ENCODE measurements at regions not wholly inside any gene's neighbourhood (a gene's known extent, or its start where the extent isn't known, plus 50 kb on each side); places are given as distances from the start of the nearest gene placed in this dataset.
"Not testable (repeated sequence)": the region's sequence is repeated elsewhere in the genome, so short reads cannot be mapped to it uniquely, and the experiment has no call there.

GRCh38 chr4:132056496-132056895 lies 1092.6 kb upstream of the PCDH10 start:
- no peak for DNase-seq
- ATAC-seq (ENCODE audit: low read depth): no peak
- Mint-ChIP-seq H3K27me3 (no peaks in the 10 kb centered on the region), H3K36me3 (no peaks in the 10 kb centered on the region), H3K9me3 (peaks cover 2% of the 10 kb centered on the region), H3K4me3 (no peak overlapping the region), H3K4me1 (no peaks in the 10 kb centered on the region), H3K27ac (no peak overlapping the region)
- POLR2A ChIA-PET: no interaction called here

DNA sequence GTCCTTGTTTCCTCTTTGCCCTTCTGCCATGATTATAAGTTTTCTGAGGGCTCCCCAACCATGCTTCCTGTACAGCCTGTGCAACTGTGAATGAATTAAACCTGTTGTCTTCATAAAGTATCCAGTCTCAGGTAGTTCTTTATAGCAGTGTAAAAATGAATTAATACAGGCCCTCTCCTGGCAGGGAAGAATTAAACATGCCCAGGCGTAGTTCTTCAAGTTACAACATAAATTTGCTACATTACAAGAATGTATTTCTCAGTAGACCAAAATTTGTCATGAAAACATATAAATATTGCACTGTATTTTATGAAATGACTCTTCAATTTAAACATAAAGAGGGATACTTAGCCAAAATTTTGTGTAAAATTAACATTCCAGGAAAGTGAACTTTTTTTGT lies 1089.9 kb upstream of the PCDH10 start:
- H3K27me3 Mint-ChIP-seq: no peaks in the 10 kb centered on the region

DNA sequence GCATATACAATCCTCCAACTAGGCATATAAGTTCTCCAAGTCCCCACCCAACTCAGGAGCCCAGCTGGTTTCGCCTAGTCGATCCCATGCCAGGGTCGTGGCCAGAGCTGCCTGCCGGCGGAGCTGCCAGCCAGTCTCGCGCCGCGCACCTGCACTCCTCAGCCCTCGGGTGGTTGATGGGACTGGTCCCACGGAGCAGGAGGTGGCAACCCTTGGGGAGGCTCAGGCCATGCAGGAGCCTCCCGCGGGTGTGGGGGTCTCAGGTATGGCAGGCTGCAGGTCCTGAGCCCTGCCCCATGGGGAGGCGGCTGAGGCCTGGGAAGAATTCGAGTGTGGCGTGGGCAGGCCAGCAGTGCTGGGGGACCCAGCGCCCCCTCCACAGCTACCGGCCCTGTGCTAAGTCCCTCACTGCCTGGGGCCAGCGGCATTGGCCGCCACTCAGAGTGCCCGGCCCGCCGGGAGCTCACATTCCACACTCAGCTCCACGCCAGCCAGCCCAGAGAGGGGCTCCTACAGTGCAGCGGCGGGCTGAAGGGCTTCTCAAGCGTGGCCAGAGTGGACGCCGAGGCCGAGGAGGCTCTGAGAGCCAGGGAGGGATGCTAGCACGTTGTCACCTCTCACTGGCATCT lies 1086.4 kb upstream of the PCDH10 start:
- no peak for ATAC-seq (ENCODE audit: low read depth)
- Mint-ChIP-seq H3K27me3 (no peaks in the 10 kb centered on the region), H3K36me3 (no peaks in the 10 kb centered on the region), H3K9me3 (peaks cover 2% of the 10 kb centered on the region), H3K4me3 (no peak overlapping the region), H3K27ac (no peak overlapping the region), H3K4me1 (no peaks in the 10 kb centered on the region)
- POLR2A ChIA-PET: no interaction called here
- DNase-seq: no peak

More for the DNA sequence above, 1089.9 kb upstream of the PCDH10 start:
- H3K4me1 Mint-ChIP-seq: no peaks in the 10 kb centered on the region
- DNase-seq (no peak), ATAC-seq (ENCODE audit: low read depth) (no peak)
- H3K36me3 Mint-ChIP-seq: no peaks in the 10 kb centered on the region
- POLR2A ChIA-PET: no interaction called here
- H3K27ac Mint-ChIP-seq: no peak overlapping the region
- H3K9me3 Mint-ChIP-seq: peaks cover 2% of the 10 kb centered on the region
- H3K4me3 Mint-ChIP-seq: no peak overlapping the region

DNA sequence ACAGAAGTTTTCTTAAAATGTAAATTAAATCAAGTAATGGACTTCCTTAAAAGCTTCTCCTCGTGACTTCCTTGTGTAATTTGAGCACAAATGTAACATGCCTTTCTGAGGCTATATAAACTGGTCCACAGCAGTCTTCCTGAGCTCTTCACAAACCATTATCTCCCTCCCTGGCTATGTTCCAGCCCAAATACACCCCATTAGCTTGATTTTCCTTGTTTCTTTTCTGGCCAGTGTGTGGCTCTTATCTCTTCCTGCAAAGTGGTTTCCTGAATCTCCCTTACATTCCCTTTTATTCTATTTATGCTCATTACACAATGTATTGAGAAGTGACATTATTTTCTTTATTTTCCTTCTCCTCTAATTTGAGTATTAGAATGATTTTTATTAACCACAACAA lies 1085.3 kb upstream of the PCDH10 start:
- ATAC-seq (ENCODE audit: low read depth) (no peak), DNase-seq (no peak)
- Mint-ChIP-seq H3K4me3 (no peak overlapping the region), H3K9me3 (no peaks in the 10 kb centered on the region), H3K27me3 (no peaks in the 10 kb centered on the region), H3K27ac (no peak overlapping the region), H3K4me1 (no peaks in the 10 kb centered on the region), H3K36me3 (no peaks in the 10 kb centered on the region)
- POLR2A ChIA-PET: no interaction called here

DNA sequence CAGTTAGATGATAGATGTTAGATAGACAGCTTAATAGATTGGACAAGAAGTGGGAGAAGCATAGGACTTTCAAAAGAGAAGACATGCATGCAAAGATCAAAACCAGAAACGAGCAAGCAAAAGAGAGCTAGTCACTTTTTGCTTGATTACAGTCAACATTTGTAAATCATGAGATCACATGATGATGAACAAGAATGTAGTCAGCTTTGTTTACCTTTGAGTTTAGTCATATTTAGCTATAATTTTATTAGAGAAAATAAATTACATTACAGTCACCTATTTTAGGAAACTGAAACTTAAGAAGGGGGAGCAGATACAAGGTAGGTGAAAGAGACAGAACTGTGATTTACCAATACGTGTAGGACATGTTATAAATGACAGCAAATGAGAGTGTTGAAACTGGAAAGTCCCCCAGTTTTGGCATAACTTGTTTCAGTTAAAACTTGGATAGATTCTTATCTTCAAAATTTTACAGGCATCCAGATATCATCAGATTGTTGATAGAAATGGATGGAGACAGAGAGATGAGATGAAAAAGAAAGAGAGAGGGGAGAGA lies 1083.1 kb upstream of the PCDH10 start:
- POLR2A ChIA-PET: no interaction called here
- H3K36me3 Mint-ChIP-seq: no peaks in the 10 kb centered on the region

GRCh38 chr4:132071815-132072214 lies 1077.3 kb upstream of the PCDH10 start:
- no peaks in the 10 kb centered on the region for H3K27me3 Mint-ChIP-seq
- no peaks in the 10 kb centered on the region for H3K36me3 Mint-ChIP-seq

More for the DNA sequence above, 1083.1 kb upstream of the PCDH10 start:
- H3K27ac Mint-ChIP-seq: no peak overlapping the region
- no peak overlapping the region for H3K4me3 Mint-ChIP-seq
- H3K27me3 Mint-ChIP-seq: no peaks in the 10 kb centered on the region
- no peaks in the 10 kb centered on the region for H3K9me3 Mint-ChIP-seq
- DNase-seq (no peak), ATAC-seq (ENCODE audit: low read depth) (no peak)
- no peaks in the 10 kb centered on the region for H3K4me1 Mint-ChIP-seq

DNA sequence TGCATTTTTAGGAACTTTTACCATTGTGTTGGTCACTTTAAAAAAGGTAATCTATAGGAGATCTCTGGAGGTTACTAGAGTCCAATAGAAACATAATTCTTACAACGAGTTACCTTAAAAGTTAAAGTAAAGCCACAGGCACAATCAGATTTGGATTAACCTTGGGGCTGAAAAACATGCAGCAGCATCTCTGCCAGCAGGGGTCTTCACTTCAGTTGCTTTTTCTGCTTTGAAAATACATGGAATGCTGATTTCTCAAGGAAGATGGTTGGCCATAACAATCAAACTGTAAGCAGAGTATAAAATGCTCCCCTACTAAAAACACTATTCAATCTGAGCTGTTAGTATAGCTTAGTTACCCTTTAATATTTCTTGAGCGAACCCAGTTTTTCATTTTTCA lies 1072.3 kb upstream of the PCDH10 start:
- Mint-ChIP-seq H3K9me3 (no peaks in the 10 kb centered on the region), H3K36me3 (no peaks in the 10 kb centered on the region), H3K27ac (no peak overlapping the region), H3K4me3 (no peak overlapping the region), H3K27me3 (no peaks in the 10 kb centered on the region), H3K4me1 (no peaks in the 10 kb centered on the region)
- ATAC-seq (ENCODE audit: low read depth): no peak
- POLR2A ChIA-PET: no interaction called here
- DNase-seq: no peak

More at GRCh38 chr4:132071815-132072214, 1077.3 kb upstream of the PCDH10 start:
- H3K4me1 Mint-ChIP-seq: no peaks in the 10 kb centered on the region
- DNase-seq: no peak
- no peak overlapping the region for H3K27ac Mint-ChIP-seq
- POLR2A ChIA-PET: no interaction called here
- ATAC-seq (ENCODE audit: low read depth): no peak
- H3K4me3 Mint-ChIP-seq: no peak overlapping the region
- H3K9me3 Mint-ChIP-seq: no peaks in the 10 kb centered on the region

GRCh38 chr4:132085105-132085504 lies 1064.0 kb upstream of the PCDH10 start:
- Mint-ChIP-seq H3K4me3 (no peak overlapping the region), H3K27ac (no peak overlapping the region), H3K36me3 (no peaks in the 10 kb centered on the region), H3K4me1 (no peaks in the 10 kb centered on the region), H3K27me3 (no peaks in the 10 kb centered on the region), H3K9me3 (peaks cover 6% of the 10 kb centered on the region)
- POLR2A ChIA-PET: no interaction called here
- ATAC-seq (ENCODE audit: low read depth) (no peak), DNase-seq (no peak)

- no peak for ATAC-seq (ENCODE audit: low read depth)
- H3K27ac Mint-ChIP-seq: no peak overlapping the region
- H3K4me3 Mint-ChIP-seq: no peak overlapping the region
- no peaks in the 10 kb centered on the region for H3K36me3 Mint-ChIP-seq
- H3K27me3 Mint-ChIP-seq: no peaks in the 10 kb centered on the region
- no peaks in the 10 kb centered on the region for H3K4me1 Mint-ChIP-seq
- POLR2A ChIA-PET: no interaction called here
- no peak for DNase-seq
- peaks cover 3% of the 10 kb centered on the region for H3K9me3 Mint-ChIP-seq
Observed at GRCh38 chr4:132094017-132094416, 1055.1 kb upstream of the PCDH10 start.

DNA sequence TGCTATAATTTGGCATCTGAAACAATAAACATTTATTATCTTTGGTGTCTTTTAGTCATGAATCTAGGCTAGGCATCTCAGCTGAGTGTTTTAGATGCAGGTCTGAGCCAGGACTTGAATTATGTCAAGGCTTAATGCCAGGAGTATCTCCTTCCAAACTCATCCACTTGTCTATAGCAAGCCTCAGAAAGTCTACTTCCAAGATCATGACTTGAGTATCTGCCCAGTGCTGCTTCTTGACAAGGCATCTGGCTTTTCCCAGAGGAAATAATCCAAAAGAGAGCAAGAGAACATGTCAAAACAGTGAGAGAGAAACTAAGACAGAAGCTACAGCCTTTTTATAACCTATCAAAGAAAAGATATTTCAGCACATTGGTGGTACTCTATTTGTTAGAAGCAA lies 1052.1 kb upstream of the PCDH10 start:
- Mint-ChIP-seq H3K4me1 (no peaks in the 10 kb centered on the region), H3K27me3 (no peaks in the 10 kb centered on the region), H3K27ac (no peak overlapping the region), H3K36me3 (no peaks in the 10 kb centered on the region), H3K9me3 (peaks cover 1% of the 10 kb centered on the region), H3K4me3 (no peak overlapping the region)
- DNase-seq (no peak), ATAC-seq (ENCODE audit: low read depth) (no peak)
- POLR2A ChIA-PET: no interaction called here

GRCh38 chr4:132101526-132101925 lies 1047.6 kb upstream of the PCDH10 start:
- POLR2A ChIA-PET: no interaction called here
- DNase-seq (no peak), ATAC-seq (ENCODE audit: low read depth) (no peak)
- Mint-ChIP-seq H3K4me3 (no peak overlapping the region), H3K4me1 (no peaks in the 10 kb centered on the region), H3K27ac (no peak overlapping the region), H3K36me3 (no peaks in the 10 kb centered on the region), H3K27me3 (no peaks in the 10 kb centered on the region), H3K9me3 (no peaks in the 10 kb centered on the region)

DNA sequence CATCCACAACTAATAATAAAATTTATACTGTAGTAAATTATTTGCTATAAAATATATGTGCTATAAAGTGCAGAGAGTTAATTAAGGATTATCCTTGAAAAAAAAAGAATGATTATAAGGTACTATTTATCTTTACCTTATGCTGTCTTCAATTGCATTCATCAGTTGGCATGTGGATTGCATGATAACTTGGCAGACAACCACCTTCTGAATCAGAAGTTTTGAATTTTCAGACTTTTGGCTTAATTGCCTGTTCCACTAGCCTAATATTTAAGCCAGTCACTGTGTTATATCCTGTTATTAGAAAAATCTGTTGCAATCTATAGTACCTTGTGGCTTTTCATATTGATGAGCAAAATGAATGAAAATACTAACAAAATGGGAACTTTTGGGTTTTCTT lies 1040.3 kb upstream of the PCDH10 start:
- H3K4me1 Mint-ChIP-seq: no peaks in the 10 kb centered on the region
- H3K9me3 Mint-ChIP-seq: no peaks in the 10 kb centered on the region
- H3K27me3 Mint-ChIP-seq: no peaks in the 10 kb centered on the region
- POLR2A ChIA-PET: no interaction called here
- DNase-seq: no peak
- H3K4me3 Mint-ChIP-seq: no peak overlapping the region
- H3K27ac Mint-ChIP-seq: no peak overlapping the region
- no peaks in the 10 kb centered on the region for H3K36me3 Mint-ChIP-seq
- no peak for ATAC-seq (ENCODE audit: low read depth)

- Mint-ChIP-seq H3K27ac (no peak overlapping the region), H3K4me3 (no peak overlapping the region), H3K9me3 (peaks cover 4% of the 10 kb centered on the region), H3K4me1 (no peaks in the 10 kb centered on the region), H3K36me3 (no peaks in the 10 kb centered on the region), H3K27me3 (no peaks in the 10 kb centered on the region)
- ATAC-seq (ENCODE audit: low read depth) (no peak), DNase-seq (no peak)
- POLR2A ChIA-PET: no interaction called here
Observed at GRCh38 chr4:132114885-132115284, 1034.2 kb upstream of the PCDH10 start.

DNA sequence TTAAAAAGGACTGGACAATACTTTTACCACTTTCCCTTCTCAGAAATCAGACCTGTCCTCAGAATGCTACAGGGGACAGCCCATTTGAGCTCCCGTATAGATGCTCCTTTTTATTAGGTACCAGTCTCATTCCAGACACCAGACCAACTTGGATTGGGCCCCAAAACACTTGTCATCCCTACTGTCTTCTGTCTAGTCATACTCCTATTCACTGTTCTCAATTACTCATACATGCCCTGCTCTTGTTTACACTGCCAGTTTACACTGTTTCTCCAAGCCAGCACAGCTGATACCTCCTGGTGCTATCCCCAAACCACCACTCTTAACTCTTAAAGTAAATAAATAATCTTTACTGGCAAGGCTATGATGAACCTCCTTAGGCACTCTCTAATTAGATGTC lies 1026.4 kb upstream of the PCDH10 start:
- H3K27me3 Mint-ChIP-seq; H3K27ac Mint-ChIP-seq; H3K4me1 Mint-ChIP-seq; DNase-seq; H3K36me3 Mint-ChIP-seq; ATAC-seq (ENCODE audit: low read depth); H3K4me3 Mint-ChIP-seq; POLR2A ChIA-PET; H3K9me3 Mint-ChIP-seq: not testable (repeated sequence)

Measured in activated naive CD8-positive, alpha-beta T cell treated with anti-CD3 and anti-CD28 coated beads, Interleukin-2, amount 10 ng/mL, durations not matched to agents 7 days and 5 days (primary cell).